Neural progenitor cell (in vitro differentiated cells): ENCODE measurements at regions not wholly inside any gene's neighbourhood (a gene's known extent, or its start where the extent isn't known, plus 50 kb on each side); places are given as distances from the start of the nearest gene placed in this dataset.

ENCODE experiments used
- CTCF ChIP-seq: fragments of 200-600 bp; sonication (generic); IDR thresholded peaks from 2 replicates; pipeline ENCODE4 v1.5.1; 2017; ENCODE audit warnings: antibody characterized with exemption, mild to moderate bottlenecking
- EZH2 ChIP-seq: fragments of 200-600 bp; sonication (generic); IDR thresholded peaks from 2 replicates; pipeline ENCODE4 v1.6.1; 2017; ENCODE audit warnings: antibody characterized with exemption, mild to moderate bottlenecking, moderate library complexity

GRCh38 chr6:33880104-33880678 is 76.4 kb upstream of the MLN start:
- TF ChIP-seq CTCF: no peak
- TF ChIP-seq EZH2: no peak
